ENCODE measurements at regions not wholly inside any gene's neighbourhood (a gene's known extent, or its start where the extent isn't known, plus 50 kb on each side); places are given as distances from the start of the nearest gene placed in this dataset.
A peak's percentile ranks its signal among the peaks of the same experiment; 100 is the strongest.
"Not testable (repeated sequence)": the region's sequence is repeated elsewhere in the genome, so short reads cannot be mapped to it uniquely, and the experiment has no call there.

GRCh38 chr3:194913316-194913715 lies 227.6 kb downstream of the FAM43A start:
- Histone ChIP-seq H3K36me3 (ENCODE audit: control insufficient read depth in 1 of 2, insufficient read depth in 2 of 2, low read length in 2 of 2) (no peaks in the 10 kb centered on the region), H3K4me3 (ENCODE audit: low read depth in 1 of 2, low read length in 2 of 2) (no peak overlapping the region), H3K4me1 (ENCODE audit: control insufficient read depth in 1 of 2, insufficient read depth in 2 of 2, low read length in 2 of 2) (peaks cover 16 to 20% of the 10 kb centered on the region in 2 donors), H3K9ac (ENCODE audit: low read depth in 1 of 2, low read length in 2 of 2) (no peak overlapping the region), H3K27me3 (ENCODE audit: control insufficient read depth in 1 of 2, insufficient read depth in 2 of 2, low read length in 2 of 2) (no peaks in the 10 kb centered on the region), H3K9me3 (ENCODE audit: control insufficient read depth in 1 of 2, low read length in 2 of 2) (no peaks in the 10 kb centered on the region), H3K27ac (ENCODE audit: low read depth, low read length) (no peak overlapping the region)

- not testable (repeated sequence) for H3K27ac ChIP-seq (ENCODE audit: low read depth, low read length); H3K9me3 ChIP-seq (ENCODE audit: control insufficient read depth in 1 of 2, low read length in 2 of 2); H3K4me3 ChIP-seq (ENCODE audit: low read depth in 1 of 2, low read length in 2 of 2); H3K27me3 ChIP-seq (ENCODE audit: control insufficient read depth in 1 of 2, insufficient read depth in 2 of 2, low read length in 2 of 2); H3K9ac ChIP-seq (ENCODE audit: low read depth in 1 of 2, low read length in 2 of 2); H3K36me3 ChIP-seq (ENCODE audit: control insufficient read depth in 1 of 2, insufficient read depth in 2 of 2, low read length in 2 of 2)
- H3K4me1 ChIP-seq (ENCODE audit: control insufficient read depth in 1 of 2, insufficient read depth in 2 of 2, low read length in 2 of 2) = peaks cover 8 to 15% of the 10 kb centered on the region in 2 donors
These were observed 239.2 kb downstream of the FAM43A start for GRCh38 chr3:194924889-194925288.

GRCh38 chr3:194925614-194926013 lies 239.9 kb downstream of the FAM43A start:
- H3K27ac ChIP-seq (ENCODE audit: low read depth, low read length) = no peak overlapping the region
- H3K4me3 ChIP-seq (ENCODE audit: low read depth in 1 of 2, low read length in 2 of 2) = no peak overlapping the region
- H3K9me3 ChIP-seq (ENCODE audit: control insufficient read depth in 1 of 2, low read length in 2 of 2) = no peaks in the 10 kb centered on the region
- H3K36me3 ChIP-seq (ENCODE audit: control insufficient read depth in 1 of 2, insufficient read depth in 2 of 2, low read length in 2 of 2) = no peaks in the 10 kb centered on the region
- peaks cover 8 to 15% of the 10 kb centered on the region in 2 donors for H3K4me1 ChIP-seq (ENCODE audit: control insufficient read depth in 1 of 2, insufficient read depth in 2 of 2, low read length in 2 of 2)
- H3K9ac ChIP-seq (ENCODE audit: low read depth in 1 of 2, low read length in 2 of 2) = no peak overlapping the region
- no peaks in the 10 kb centered on the region for H3K27me3 ChIP-seq (ENCODE audit: control insufficient read depth in 1 of 2, insufficient read depth in 2 of 2, low read length in 2 of 2)

GRCh38 chr3:194928227-194928626 lies 242.5 kb downstream of the FAM43A start:
- H3K4me3 ChIP-seq (ENCODE audit: low read depth in 1 of 2, low read length in 2 of 2) = no peak overlapping the region
- H3K4me1 ChIP-seq (ENCODE audit: control insufficient read depth in 1 of 2, insufficient read depth in 2 of 2, low read length in 2 of 2) = peaks cover 8 to 15% of the 10 kb centered on the region in 2 donors
- no peaks in the 10 kb centered on the region for H3K27me3 ChIP-seq (ENCODE audit: control insufficient read depth in 1 of 2, insufficient read depth in 2 of 2, low read length in 2 of 2)
- H3K9me3 ChIP-seq (ENCODE audit: control insufficient read depth in 1 of 2, low read length in 2 of 2) = no peaks in the 10 kb centered on the region
- H3K9ac ChIP-seq (ENCODE audit: low read depth in 1 of 2, low read length in 2 of 2) = no peak overlapping the region
- H3K36me3 ChIP-seq (ENCODE audit: control insufficient read depth in 1 of 2, insufficient read depth in 2 of 2, low read length in 2 of 2) = no peaks in the 10 kb centered on the region
- H3K27ac ChIP-seq (ENCODE audit: low read depth, low read length) = no peak overlapping the region

GRCh38 chr3:194928831-194929577 lies 243.3 kb downstream of the FAM43A start:
- Histone ChIP-seq H3K4me1 (ENCODE audit: control insufficient read depth in 1 of 2, insufficient read depth in 2 of 2, low read length in 2 of 2) (peaks cover 8 to 15% of the 10 kb centered on the region in 2 donors), H3K4me3 (ENCODE audit: low read depth in 1 of 2, low read length in 2 of 2) (no peak overlapping the region), H3K27me3 (ENCODE audit: control insufficient read depth in 1 of 2, insufficient read depth in 2 of 2, low read length in 2 of 2) (no peaks in the 10 kb centered on the region), H3K9ac (ENCODE audit: low read depth in 1 of 2, low read length in 2 of 2) (no peak overlapping the region), H3K36me3 (ENCODE audit: control insufficient read depth in 1 of 2, insufficient read depth in 2 of 2, low read length in 2 of 2) (no peaks in the 10 kb centered on the region), H3K27ac (ENCODE audit: low read depth, low read length) (no peak overlapping the region), H3K9me3 (ENCODE audit: control insufficient read depth in 1 of 2, low read length in 2 of 2) (no peaks in the 10 kb centered on the region)

GRCh38 chr3:194929578-194929960 lies 243.9 kb downstream of the FAM43A start:
- H3K9ac ChIP-seq (ENCODE audit: low read depth in 1 of 2, low read length in 2 of 2) = no peak overlapping the region
- no peak overlapping the region for H3K4me3 ChIP-seq (ENCODE audit: low read depth in 1 of 2, low read length in 2 of 2)
- peaks cover 8 to 15% of the 10 kb centered on the region in 2 donors for H3K4me1 ChIP-seq (ENCODE audit: control insufficient read depth in 1 of 2, insufficient read depth in 2 of 2, low read length in 2 of 2)
- no peaks in the 10 kb centered on the region for H3K36me3 ChIP-seq (ENCODE audit: control insufficient read depth in 1 of 2, insufficient read depth in 2 of 2, low read length in 2 of 2)
- H3K9me3 ChIP-seq (ENCODE audit: control insufficient read depth in 1 of 2, low read length in 2 of 2) = no peaks in the 10 kb centered on the region
- no peaks in the 10 kb centered on the region for H3K27me3 ChIP-seq (ENCODE audit: control insufficient read depth in 1 of 2, insufficient read depth in 2 of 2, low read length in 2 of 2)
- H3K27ac ChIP-seq (ENCODE audit: low read depth, low read length) = no peak overlapping the region

GRCh38 chr3:194930377-194931204 lies 244.9 kb downstream of the FAM43A start:
- Histone ChIP-seq H3K4me1 (ENCODE audit: control insufficient read depth in 1 of 2, insufficient read depth in 2 of 2, low read length in 2 of 2) (peaks cover 8 to 15% of the 10 kb centered on the region in 2 donors), H3K27ac (ENCODE audit: low read depth, low read length) (no peak overlapping the region), H3K9me3 (ENCODE audit: control insufficient read depth in 1 of 2, low read length in 2 of 2) (no peaks in the 10 kb centered on the region), H3K4me3 (ENCODE audit: low read depth in 1 of 2, low read length in 2 of 2) (no peak overlapping the region), H3K27me3 (ENCODE audit: control insufficient read depth in 1 of 2, insufficient read depth in 2 of 2, low read length in 2 of 2) (no peaks in the 10 kb centered on the region), H3K36me3 (ENCODE audit: control insufficient read depth in 1 of 2, insufficient read depth in 2 of 2, low read length in 2 of 2) (no peaks in the 10 kb centered on the region), H3K9ac (ENCODE audit: low read depth in 1 of 2, low read length in 2 of 2) (no peak overlapping the region)

GRCh38 chr3:194931347-194931746 lies 245.7 kb downstream of the FAM43A start:
- H3K4me3 ChIP-seq (ENCODE audit: low read depth in 1 of 2, low read length in 2 of 2) = no peak overlapping the region
- H3K36me3 ChIP-seq (ENCODE audit: control insufficient read depth in 1 of 2, insufficient read depth in 2 of 2, low read length in 2 of 2) = no peaks in the 10 kb centered on the region
- peak overlapping the region; percentile 36 for H3K27ac ChIP-seq (ENCODE audit: low read depth, low read length)
- no peaks in the 10 kb centered on the region for H3K9me3 ChIP-seq (ENCODE audit: control insufficient read depth in 1 of 2, low read length in 2 of 2)
- no peaks in the 10 kb centered on the region for H3K27me3 ChIP-seq (ENCODE audit: control insufficient read depth in 1 of 2, insufficient read depth in 2 of 2, low read length in 2 of 2)
- H3K9ac ChIP-seq (ENCODE audit: low read depth in 1 of 2, low read length in 2 of 2) = no peak overlapping the region
- H3K4me1 ChIP-seq (ENCODE audit: control insufficient read depth in 1 of 2, insufficient read depth in 2 of 2, low read length in 2 of 2) = peaks cover 8 to 15% of the 10 kb centered on the region in 2 donors

GRCh38 chr3:194931865-194932264 lies 246.2 kb downstream of the FAM43A start:
- Histone ChIP-seq H3K9ac (ENCODE audit: low read depth in 1 of 2, low read length in 2 of 2) (no peak overlapping the region), H3K4me1 (ENCODE audit: control insufficient read depth in 1 of 2, insufficient read depth in 2 of 2, low read length in 2 of 2) (peaks cover 8 to 15% of the 10 kb centered on the region in 2 donors), H3K9me3 (ENCODE audit: control insufficient read depth in 1 of 2, low read length in 2 of 2) (no peaks in the 10 kb centered on the region), H3K4me3 (ENCODE audit: low read depth in 1 of 2, low read length in 2 of 2) (no peak overlapping the region), H3K27ac (ENCODE audit: low read depth, low read length) (no peak overlapping the region), H3K36me3 (ENCODE audit: control insufficient read depth in 1 of 2, insufficient read depth in 2 of 2, low read length in 2 of 2) (no peaks in the 10 kb centered on the region), H3K27me3 (ENCODE audit: control insufficient read depth in 1 of 2, insufficient read depth in 2 of 2, low read length in 2 of 2) (no peaks in the 10 kb centered on the region)

GRCh38 chr3:194933465-194933864 lies 247.8 kb downstream of the FAM43A start:
- Histone ChIP-seq H3K4me1 (ENCODE audit: control insufficient read depth in 1 of 2, insufficient read depth in 2 of 2, low read length in 2 of 2) (peaks cover 8 to 10% of the 10 kb centered on the region in 2 donors), H3K27ac (ENCODE audit: low read depth, low read length) (no peak overlapping the region), H3K9ac (ENCODE audit: low read depth in 1 of 2, low read length in 2 of 2) (no peak overlapping the region), H3K27me3 (ENCODE audit: control insufficient read depth in 1 of 2, insufficient read depth in 2 of 2, low read length in 2 of 2) (no peaks in the 10 kb centered on the region), H3K9me3 (ENCODE audit: control insufficient read depth in 1 of 2, low read length in 2 of 2) (no peaks in the 10 kb centered on the region), H3K4me3 (ENCODE audit: low read depth in 1 of 2, low read length in 2 of 2) (no peak overlapping the region), H3K36me3 (ENCODE audit: control insufficient read depth in 1 of 2, insufficient read depth in 2 of 2, low read length in 2 of 2) (no peaks in the 10 kb centered on the region)
